GM23338 (cell line): ENCODE measurements at regions not wholly inside any gene's neighbourhood (a gene's known extent, or its start where the extent isn't known, plus 50 kb on each side); places are given as distances from the start of the nearest gene placed in this dataset.

Experiments
- ATAC-seq: fragments of 200-7000 bp; cut with Tn5 transposase; 3 replicates; pipeline ENCODE4 v1.9.1; 2020
- DNase-seq: peaks from one replicate; pipeline ENCODE4 v3.0.0-alpha.2; 2015; ENCODE audit warnings: low spot score
- H2AFZ ChIP-seq: fragments of 200-600 bp; sonication (generic); 2 replicates; pipeline ENCODE4 v1.8.0; 2016; ENCODE audit warnings: antibody characterized with exemption, mild to moderate bottlenecking, moderate library complexity
- H3F3A ChIP-seq: fragments of 200-600 bp; sonication (generic); replicated peaks from 2 replicates; pipeline ENCODE4 v1.8.0; 2017; ENCODE audit warnings: antibody characterized with exemption, mixed run types, low read depth
- H3K27ac ChIP-seq: fragments of 200-600 bp; sonication (generic); 2 replicates; pipeline ENCODE4 v1.6.1; 2016; ENCODE audit warnings: low read depth
- H3K27me3 ChIP-seq: fragments of 200-600 bp; sonication (generic); 2 replicates; pipeline ENCODE4 v1.8.0; 2016; ENCODE audit warnings: mild to moderate bottlenecking, mixed run types, moderate library complexity; ENCODE audit not compliant: insufficient read depth
- H3K36me3 ChIP-seq: fragments of 200-600 bp; sonication (generic); 2 replicates; pipeline ENCODE4 v1.8.0; 2016; ENCODE audit warnings: mild to moderate bottlenecking; ENCODE audit not compliant: insufficient read depth
- H3K4me1 ChIP-seq: fragments of 200-600 bp; sonication (generic); 2 replicates; pipeline ENCODE4 v1.8.0; 2016; ENCODE audit warnings: mild to moderate bottlenecking, moderate library complexity; ENCODE audit not compliant: insufficient read depth
- H3K4me2 ChIP-seq: fragments of 200-600 bp; sonication (generic); 2 replicates; pipeline ENCODE4 v1.7.1; 2017; ENCODE audit warnings: mixed run types
- H3K4me3 ChIP-seq: fragments of 200-600 bp; sonication (generic); 2 replicates; pipeline ENCODE4 v1.6.1; 2016; ENCODE audit warnings: mixed run types
- H3K79me2 ChIP-seq: fragments of 200-600 bp; sonication (generic); replicated peaks from 2 replicates; pipeline ENCODE4 v1.8.0; 2017; ENCODE audit warnings: mild to moderate bottlenecking; ENCODE audit not compliant: insufficient read depth
- H3K9me2 ChIP-seq: fragments of 200-600 bp; sonication (generic); 2 replicates; pipeline ENCODE4 v1.8.0; 2017; ENCODE audit not compliant: insufficient read depth
- H4K20me1 ChIP-seq: fragments of 200-600 bp; sonication (generic); replicated peaks from 2 replicates; pipeline ENCODE4 v1.8.0; 2017; ENCODE audit warnings: mild to moderate bottlenecking; ENCODE audit not compliant: insufficient read depth
- H3K27ac Mint-ChIP-seq: 2 replicates; pipeline ENCODE4 v1.8.0; 2020; ENCODE audit warnings: inconsistent platforms, mild to moderate bottlenecking, moderate library complexity, mixed read lengths
- H3K27me3 Mint-ChIP-seq: 3 replicates; pipeline ENCODE4 v1.8.0; 2022; ENCODE audit warnings: low read depth, mild to moderate bottlenecking, moderate library complexity, mixed read lengths, inconsistent platforms; ENCODE audit not compliant: insufficient read depth, poor library complexity
- H3K36me3 Mint-ChIP-seq: 3 replicates; pipeline ENCODE4 v1.8.0; 2021; ENCODE audit warnings: low read depth, mild to moderate bottlenecking, inconsistent platforms, moderate library complexity, mixed read lengths
- H3K4me1 Mint-ChIP-seq: 3 replicates; pipeline ENCODE4 v1.8.0; 2020; ENCODE audit warnings: mild to moderate bottlenecking, inconsistent platforms, mixed read lengths
- H3K4me3 Mint-ChIP-seq: 3 replicates; pipeline ENCODE4 v1.8.0; 2021; ENCODE audit warnings: moderate library complexity, mild to moderate bottlenecking, inconsistent platforms, mixed read lengths
- H3K9me3 Mint-ChIP-seq: 3 replicates; pipeline ENCODE4 v1.8.0; 2020; ENCODE audit warnings: moderate library complexity, mild to moderate bottlenecking, inconsistent platforms, mixed read lengths
- CREB1 ChIP-seq: fragments of 250-450 bp; sonication (Bioruptor Pico); IDR thresholded peaks from 2 replicates; pipeline ENCODE4 v1.5.0; 2020; ENCODE audit warnings: low read depth, mild to moderate bottlenecking, moderate library complexity
- ETS1 ChIP-seq: IDR thresholded peaks from 2 replicates; pipeline ENCODE4 v1.6.1; 2016; ENCODE audit warnings: antibody characterized with exemption
- EZH2 ChIP-seq: fragments of 200-600 bp; sonication (generic); IDR thresholded peaks from one replicate; pipeline ENCODE4 v1.8.0; 2017; ENCODE audit warnings: antibody characterized with exemption, mild to moderate bottlenecking, low read depth; ENCODE audit not compliant: unreplicated experiment
- EZH2phosphoT487 ChIP-seq: fragments of 200-600 bp; sonication (generic); IDR thresholded peaks from one replicate; pipeline ENCODE4 v1.8.1; 2018; ENCODE audit warnings: antibody characterized with exemption; ENCODE audit not compliant: unreplicated experiment
- JUNB ChIP-seq: IDR thresholded peaks from one replicate; pipeline ENCODE4 v1.6.1; 2016; ENCODE audit warnings: antibody characterized with exemption; ENCODE audit not compliant: unreplicated experiment
- POLR2AphosphoS5 ChIP-seq: IDR thresholded peaks from 2 replicates; pipeline ENCODE4 v1.6.1; 2016; ENCODE audit warnings: antibody characterized with exemption, low read depth
- STAT1 ChIP-seq: IDR thresholded peaks from one replicate; pipeline ENCODE4 v1.6.1; 2016; ENCODE audit warnings: antibody characterized with exemption; ENCODE audit not compliant: unreplicated experiment
- ZNF114 ChIP-seq: fragments of 250-450 bp; sonication (Bioruptor Pico); IDR thresholded peaks from 2 replicates; pipeline ENCODE4 v1.5.0; 2020; ENCODE audit warnings: mild to moderate bottlenecking, moderate library complexity
- ZNF331 ChIP-seq: fragments of 250-450 bp; sonication (Bioruptor Pico); IDR thresholded peaks from 2 replicates; pipeline ENCODE4 v1.5.0; 2020; ENCODE audit warnings: low read depth, mild to moderate bottlenecking, moderate library complexity
- ZNF462 ChIP-seq: fragments of 250-450 bp; sonication (Bioruptor Pico); IDR thresholded peaks from 2 replicates; pipeline ENCODE4 v1.5.0; 2020; ENCODE audit warnings: mild to moderate bottlenecking, moderate library complexity
- TF ChIP-seq, protein P1 (sequence below): IDR thresholded peaks from one replicate; pipeline ENCODE4 v1.6.1; 2018; ENCODE audit warnings: antibody characterized with exemption; ENCODE audit not compliant: unreplicated experiment

DNA sequence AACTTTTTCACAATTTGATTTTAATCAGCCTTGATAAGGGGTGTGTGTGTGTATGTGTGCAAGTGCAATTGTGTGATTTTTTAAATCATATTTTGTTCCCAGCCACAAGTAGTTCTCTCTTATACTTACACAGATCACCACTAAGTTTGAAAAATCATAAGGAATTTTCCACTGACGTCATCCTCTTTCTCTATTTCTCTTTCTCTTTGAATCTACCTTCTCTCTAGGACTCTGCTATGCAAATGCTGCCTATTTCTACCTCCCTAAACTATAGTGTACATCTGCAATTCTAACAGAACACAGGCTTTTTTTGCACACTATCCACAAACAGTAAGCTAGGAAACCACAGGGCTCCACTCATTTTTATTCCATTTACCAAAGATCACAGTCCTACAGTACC lies 254.6 kb upstream of the CYLC2 start:
- Histone ChIP-seq H2AFZ (no peak overlapping the region), H3F3A (no peaks in the 10 kb centered on the region), H3K4me2 (no peak overlapping the region), H3K4me1 (no peaks in the 10 kb centered on the region), H3K4me3 (no peak overlapping the region), H4K20me1 (no peaks in the 10 kb centered on the region), H3K79me2 (no peaks in the 10 kb centered on the region), H3K27ac (no peak overlapping the region), H3K27me3 (no peaks in the 10 kb centered on the region), H3K36me3 (peaks cover 9% of the 10 kb centered on the region; the same call in 1 of the 2 replicates), H3K9me2 (no peaks in the 10 kb centered on the region)
- Mint-ChIP-seq H3K27me3 (peaks cover 1% of the 10 kb centered on the region), H3K4me3 (no peak overlapping the region), H3K27ac (no peak overlapping the region), H3K9me3 (peaks cover 97% of the 10 kb centered on the region), H3K4me1 (no peaks in the 10 kb centered on the region), H3K36me3 (peaks cover 35% of the 10 kb centered on the region)
- TF ChIP-seq EZH2phosphoT487 (no peak), CREB1 (no peak), ZNF114 (CRISPR knock-in tag) (no peak), ZNF331 (CRISPR knock-in tag) (no peak), JUNB (no peak), ZNF462 (CRISPR knock-in tag) (no peak), STAT1 (no peak)
- no peak for DNase-seq
- no peak for ATAC-seq

GRCh38 chr9:102728946-102729345 lies 266.2 kb upstream of the CYLC2 start:
- Mint-ChIP-seq H3K27me3 (no peaks in the 10 kb centered on the region), H3K4me1 (no peaks in the 10 kb centered on the region), H3K27ac (no peak overlapping the region), H3K9me3 (peaks cover 89% of the 10 kb centered on the region), H3K4me3 (no peak overlapping the region), H3K36me3 (peaks cover 19% of the 10 kb centered on the region)
- H3K36me3 ChIP-seq: 0 out of 2 replicates have a peak, but pooled peaks cover 2% of the 10 kb centered on the region
- DNase-seq (no peak), ATAC-seq (no peak)
- H3K4me3 ChIP-seq: no peak overlapping the region
- no peaks in the 10 kb centered on the region for H4K20me1 ChIP-seq
- H3F3A ChIP-seq: no peaks in the 10 kb centered on the region
- H2AFZ ChIP-seq: no peak overlapping the region
- H3K27me3 ChIP-seq: no peaks in the 10 kb centered on the region
- no peak overlapping the region for H3K4me2 ChIP-seq
- H3K27ac ChIP-seq: no peak overlapping the region
- no peaks in the 10 kb centered on the region for H3K4me1 ChIP-seq
- H3K9me2 ChIP-seq: no peaks in the 10 kb centered on the region
- no peaks in the 10 kb centered on the region for H3K79me2 ChIP-seq
- TF ChIP-seq STAT1 (no peak), POLR2AphosphoS5 (no peak), EZH2 (no peak), ETS1 (no peak)
- TF ChIP-seq, protein P1, sequence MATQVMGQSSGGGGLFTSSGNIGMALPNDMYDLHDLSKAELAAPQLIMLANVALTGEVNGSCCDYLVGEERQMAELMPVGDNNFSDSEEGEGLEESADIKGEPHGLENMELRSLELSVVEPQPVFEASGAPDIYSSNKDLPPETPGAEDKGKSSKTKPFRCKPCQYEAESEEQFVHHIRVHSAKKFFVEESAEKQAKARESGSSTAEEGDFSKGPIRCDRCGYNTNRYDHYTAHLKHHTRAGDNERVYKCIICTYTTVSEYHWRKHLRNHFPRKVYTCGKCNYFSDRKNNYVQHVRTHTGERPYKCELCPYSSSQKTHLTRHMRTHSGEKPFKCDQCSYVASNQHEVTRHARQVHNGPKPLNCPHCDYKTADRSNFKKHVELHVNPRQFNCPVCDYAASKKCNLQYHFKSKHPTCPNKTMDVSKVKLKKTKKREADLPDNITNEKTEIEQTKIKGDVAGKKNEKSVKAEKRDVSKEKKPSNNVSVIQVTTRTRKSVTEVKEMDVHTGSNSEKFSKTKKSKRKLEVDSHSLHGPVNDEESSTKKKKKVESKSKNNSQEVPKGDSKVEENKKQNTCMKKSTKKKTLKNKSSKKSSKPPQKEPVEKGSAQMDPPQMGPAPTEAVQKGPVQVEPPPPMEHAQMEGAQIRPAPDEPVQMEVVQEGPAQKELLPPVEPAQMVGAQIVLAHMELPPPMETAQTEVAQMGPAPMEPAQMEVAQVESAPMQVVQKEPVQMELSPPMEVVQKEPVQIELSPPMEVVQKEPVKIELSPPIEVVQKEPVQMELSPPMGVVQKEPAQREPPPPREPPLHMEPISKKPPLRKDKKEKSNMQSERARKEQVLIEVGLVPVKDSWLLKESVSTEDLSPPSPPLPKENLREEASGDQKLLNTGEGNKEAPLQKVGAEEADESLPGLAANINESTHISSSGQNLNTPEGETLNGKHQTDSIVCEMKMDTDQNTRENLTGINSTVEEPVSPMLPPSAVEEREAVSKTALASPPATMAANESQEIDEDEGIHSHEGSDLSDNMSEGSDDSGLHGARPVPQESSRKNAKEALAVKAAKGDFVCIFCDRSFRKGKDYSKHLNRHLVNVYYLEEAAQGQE: no peak
